ENCODE measurements at regions not wholly inside any gene's neighbourhood (a gene's known extent, or its start where the extent isn't known, plus 50 kb on each side); places are given as distances from the start of the nearest gene placed in this dataset.
"Not testable (repeated sequence)": the region's sequence is repeated elsewhere in the genome, so short reads cannot be mapped to it uniquely, and the experiment has no call there.

DNA sequence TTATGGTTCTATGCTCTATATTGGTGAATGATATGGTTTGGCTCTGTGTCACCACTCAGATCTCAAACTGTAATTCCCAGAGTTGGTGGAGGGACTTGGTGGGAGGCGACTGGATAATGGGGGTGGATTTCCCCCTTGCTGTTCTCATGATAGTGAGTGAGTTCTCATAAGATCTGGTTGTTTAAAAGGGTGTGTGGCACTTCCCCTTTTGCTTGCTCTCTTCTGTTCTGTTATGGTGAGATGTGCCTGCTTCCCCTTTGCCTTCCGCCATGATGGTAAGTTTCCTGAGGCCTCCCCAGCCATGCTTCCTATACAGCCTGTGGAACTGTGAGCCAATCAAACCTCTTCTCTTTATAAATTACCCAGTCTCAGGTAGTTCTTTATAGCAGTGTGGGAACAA, 446.6 kb upstream of the PDE3A start:
- TF ChIP-seq, protein P1, sequence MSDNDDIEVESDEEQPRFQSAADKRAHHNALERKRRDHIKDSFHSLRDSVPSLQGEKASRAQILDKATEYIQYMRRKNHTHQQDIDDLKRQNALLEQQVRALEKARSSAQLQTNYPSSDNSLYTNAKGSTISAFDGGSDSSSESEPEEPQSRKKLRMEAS (IDR thresholded peaks at IDR 0.05): not testable (repeated sequence)
- TF ChIP-seq, protein P2, sequence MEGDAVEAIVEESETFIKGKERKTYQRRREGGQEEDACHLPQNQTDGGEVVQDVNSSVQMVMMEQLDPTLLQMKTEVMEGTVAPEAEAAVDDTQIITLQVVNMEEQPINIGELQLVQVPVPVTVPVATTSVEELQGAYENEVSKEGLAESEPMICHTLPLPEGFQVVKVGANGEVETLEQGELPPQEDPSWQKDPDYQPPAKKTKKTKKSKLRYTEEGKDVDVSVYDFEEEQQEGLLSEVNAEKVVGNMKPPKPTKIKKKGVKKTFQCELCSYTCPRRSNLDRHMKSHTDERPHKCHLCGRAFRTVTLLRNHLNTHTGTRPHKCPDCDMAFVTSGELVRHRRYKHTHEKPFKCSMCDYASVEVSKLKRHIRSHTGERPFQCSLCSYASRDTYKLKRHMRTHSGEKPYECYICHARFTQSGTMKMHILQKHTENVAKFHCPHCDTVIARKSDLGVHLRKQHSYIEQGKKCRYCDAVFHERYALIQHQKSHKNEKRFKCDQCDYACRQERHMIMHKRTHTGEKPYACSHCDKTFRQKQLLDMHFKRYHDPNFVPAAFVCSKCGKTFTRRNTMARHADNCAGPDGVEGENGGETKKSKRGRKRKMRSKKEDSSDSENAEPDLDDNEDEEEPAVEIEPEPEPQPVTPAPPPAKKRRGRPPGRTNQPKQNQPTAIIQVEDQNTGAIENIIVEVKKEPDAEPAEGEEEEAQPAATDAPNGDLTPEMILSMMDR (IDR thresholded peaks at IDR 0.05 in 2 of 3, conservative IDR thresholded peaks at IDR 0.05 in 1 of 3; ENCODE audit: borderline replicate concordance in 1 of 3, insufficient read depth in 1 of 3, low read depth in 2 of 3, low read length in 2 of 3): not testable (repeated sequence)
- TF ChIP-seq SP1 (IDR thresholded peaks at IDR 0.05; ENCODE audit: low read depth); RAD21 (IDR thresholded peaks at IDR 0.05; ENCODE audit: low read depth); JUND (IDR thresholded peaks at IDR 0.05); POLR2AphosphoS5 (IDR thresholded peaks at IDR 0.05; ENCODE audit: low read depth, low read length); POLR2A (IDR thresholded peaks at IDR 0.05; ENCODE audit: borderline replicate concordance, extremely low read depth, insufficient read depth, insufficient read length); TCF7L2 (IDR thresholded peaks at IDR 0.05; ENCODE audit: borderline replicate concordance, extremely low read depth, insufficient read depth, insufficient read length); EZH2phosphoT487 (IDR thresholded peaks at IDR 0.05; ENCODE audit: borderline replicate concordance); EGR1 (IDR thresholded peaks at IDR 0.05; ENCODE audit: low read depth); CEBPB (IDR thresholded peaks at IDR 0.05; ENCODE audit: low read depth): not testable (repeated sequence)
- TF ChIP-seq, protein P3, sequence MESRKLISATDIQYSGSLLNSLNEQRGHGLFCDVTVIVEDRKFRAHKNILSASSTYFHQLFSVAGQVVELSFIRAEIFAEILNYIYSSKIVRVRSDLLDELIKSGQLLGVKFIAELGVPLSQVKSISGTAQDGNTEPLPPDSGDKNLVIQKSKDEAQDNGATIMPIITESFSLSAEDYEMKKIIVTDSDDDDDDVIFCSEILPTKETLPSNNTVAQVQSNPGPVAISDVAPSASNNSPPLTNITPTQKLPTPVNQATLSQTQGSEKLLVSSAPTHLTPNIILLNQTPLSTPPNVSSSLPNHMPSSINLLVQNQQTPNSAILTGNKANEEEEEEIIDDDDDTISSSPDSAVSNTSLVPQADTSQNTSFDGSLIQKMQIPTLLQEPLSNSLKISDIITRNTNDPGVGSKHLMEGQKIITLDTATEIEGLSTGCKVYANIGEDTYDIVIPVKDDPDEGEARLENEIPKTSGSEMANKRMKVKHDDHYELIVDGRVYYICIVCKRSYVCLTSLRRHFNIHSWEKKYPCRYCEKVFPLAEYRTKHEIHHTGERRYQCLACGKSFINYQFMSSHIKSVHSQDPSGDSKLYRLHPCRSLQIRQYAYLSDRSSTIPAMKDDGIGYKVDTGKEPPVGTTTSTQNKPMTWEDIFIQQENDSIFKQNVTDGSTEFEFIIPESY (IDR thresholded peaks at IDR 0.05; ENCODE audit: extremely low read depth, insufficient replicate concordance, low read length): not testable (repeated sequence)
